ENCODE measurements at regions not wholly inside any gene's neighbourhood (a gene's known extent, or its start where the extent isn't known, plus 50 kb on each side); places are given as distances from the start of the nearest gene placed in this dataset.
"Not testable (repeated sequence)": the region's sequence is repeated elsewhere in the genome, so short reads cannot be mapped to it uniquely, and the experiment has no call there.

DNA sequence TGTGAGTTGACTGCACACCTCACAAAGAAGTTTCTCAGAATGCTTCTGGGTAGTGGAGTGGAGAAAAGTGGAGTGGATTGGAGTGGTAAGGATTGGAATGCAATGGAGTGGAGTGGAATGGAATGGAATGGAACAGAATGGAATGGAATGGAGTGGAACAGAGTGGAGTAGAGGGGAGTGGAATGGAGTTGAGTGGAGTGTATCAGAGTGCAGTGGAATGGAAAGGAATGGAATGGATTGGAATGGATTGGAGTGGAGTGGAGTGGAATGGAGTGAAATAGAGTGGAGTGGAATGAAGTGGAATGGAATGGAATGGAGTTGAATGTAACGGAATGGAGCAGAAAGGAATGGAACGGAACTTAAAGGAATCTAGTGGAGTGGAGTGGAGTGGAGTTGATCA is 5194.2 kb upstream of the TPTE start:
- not testable (repeated sequence) for DNase-seq (ENCODE audit: low spot score)

DNA sequence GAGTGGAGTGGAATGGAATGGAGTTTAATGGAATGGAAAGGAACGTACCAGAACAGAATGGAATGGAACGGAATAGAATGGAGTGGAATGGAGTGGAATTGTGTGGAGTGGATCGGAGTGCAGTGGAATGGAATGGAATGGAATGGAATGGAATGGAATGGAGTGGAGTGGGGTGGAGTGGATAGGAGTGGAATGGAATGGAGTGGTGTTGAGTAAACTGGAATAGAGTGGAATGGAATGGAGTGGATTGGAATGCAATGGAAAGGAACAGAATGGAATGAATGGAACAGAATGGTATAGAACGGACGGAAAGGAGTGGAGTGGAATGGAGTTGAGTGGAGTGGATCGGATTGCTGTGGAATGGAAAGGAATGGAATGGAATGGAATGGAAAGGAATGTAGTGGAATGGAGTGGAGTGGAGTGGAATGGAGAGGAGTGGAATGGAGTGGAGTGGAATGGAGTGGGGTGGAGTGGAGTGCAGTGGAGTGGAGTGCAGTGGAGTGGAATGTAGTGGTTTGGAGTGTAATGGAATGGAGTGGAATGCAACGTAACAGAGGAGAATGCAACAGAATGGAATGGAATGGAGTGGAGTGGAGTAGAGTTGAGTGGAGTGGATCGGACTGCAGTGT is 5192.0 kb upstream of the TPTE start:
- DNase-seq (ENCODE audit: low spot score) = not testable (repeated sequence)

DNA sequence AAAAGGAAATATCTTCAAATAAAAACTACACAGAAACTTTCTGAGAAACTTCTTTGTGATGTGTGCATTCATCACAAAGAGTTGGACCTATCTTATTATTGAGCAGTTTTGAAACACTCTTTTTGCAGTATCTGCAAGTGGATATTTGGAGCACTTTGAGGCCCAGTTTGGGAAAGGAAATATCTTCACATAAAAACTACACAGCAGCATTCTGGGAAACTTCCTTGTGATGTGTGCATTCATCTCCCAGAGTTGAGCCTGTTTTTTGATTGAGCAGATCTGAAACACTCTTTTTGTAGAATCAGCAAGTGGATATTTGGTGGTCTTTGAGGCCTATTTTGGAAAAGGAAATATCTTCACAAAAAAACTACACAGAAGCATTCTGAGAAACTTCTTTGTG is 5163.5 kb upstream of the TPTE start:
- peak; percentile 0 for DNase-seq (ENCODE audit: low spot score)

Measured in LoVo (cell line).